Liver (tissue), 3 donors: ENCODE measurements at regions not wholly inside any gene's neighbourhood (a gene's known extent, or its start where the extent isn't known, plus 50 kb on each side); places are given as distances from the start of the nearest gene placed in this dataset.

Experiments
- HNF4G ChIP-seq: IDR thresholded peaks from 2 replicates; pipeline ENCODE4 v1.6.1; 2016; ENCODE audit warnings: antibody characterized with exemption
- RAD21 ChIP-seq, 2 donors: IDR thresholded peaks; 2 replicates each; pipeline ENCODE4 v1.6.1; 2016; ENCODE audit warnings: antibody characterized with exemption in 2 of 2, mild to moderate bottlenecking in 2 of 2
- RXRA ChIP-seq, 2 donors: IDR thresholded peaks; 2 replicates each; pipeline ENCODE4 v1.6.1; 2017 to 2018; ENCODE audit warnings: antibody characterized with exemption in 2 of 2, mild to moderate bottlenecking in 1 of 2
- SP1 ChIP-seq: IDR thresholded peaks from 2 replicates; pipeline ENCODE4 v1.6.1; 2018; ENCODE audit warnings: antibody characterized with exemption, mild to moderate bottlenecking
- TAF1 ChIP-seq: conservative IDR thresholded peaks from 2 replicates; pipeline ENCODE4 v1.6.1; 2016; ENCODE audit warnings: antibody characterized with exemption, mild to moderate bottlenecking
- YY1 ChIP-seq: IDR thresholded peaks from 2 replicates; pipeline ENCODE4 v1.6.1; 2016; ENCODE audit warnings: antibody characterized with exemption, mild to moderate bottlenecking
- TF ChIP-seq, protein P1 (sequence below): fragments of 150-350 bp; IDR thresholded peaks from 2 replicates; pipeline ENCODE4 v1.5.1; 2017; ENCODE audit warnings: improper control_type of control experiment, low read depth, low read length; ENCODE audit not compliant: missing input control
- TF ChIP-seq, protein P2 (sequence below): IDR thresholded peaks from 2 replicates; pipeline ENCODE4 v1.6.1; 2016; ENCODE audit warnings: antibody characterized with exemption
- donor health status: healthy.
- donor health status: healthy.

DNA sequence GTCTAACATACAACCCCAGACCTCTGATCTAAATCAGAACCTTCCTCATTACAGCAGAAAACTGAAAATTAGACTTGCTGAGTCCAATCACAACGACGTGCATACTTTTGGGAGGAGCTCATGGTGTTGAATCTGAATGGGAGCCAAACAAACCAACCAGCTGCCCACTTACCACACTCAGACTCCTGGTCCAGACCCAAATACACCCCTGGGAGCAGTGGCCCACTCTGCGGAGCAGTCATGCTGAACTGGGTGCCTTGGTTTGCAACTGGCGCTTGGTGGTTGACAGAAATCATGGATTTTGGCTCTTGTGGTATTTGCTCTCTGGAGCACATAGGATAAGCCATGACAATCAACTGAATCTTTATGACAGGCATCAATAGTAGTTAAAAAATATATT is 253.6 kb upstream of the TNP1 start:
- no peak for TF ChIP-seq TAF1
- TF ChIP-seq YY1: no peak
- TF ChIP-seq SP1: no peak
- TF ChIP-seq, protein P1, sequence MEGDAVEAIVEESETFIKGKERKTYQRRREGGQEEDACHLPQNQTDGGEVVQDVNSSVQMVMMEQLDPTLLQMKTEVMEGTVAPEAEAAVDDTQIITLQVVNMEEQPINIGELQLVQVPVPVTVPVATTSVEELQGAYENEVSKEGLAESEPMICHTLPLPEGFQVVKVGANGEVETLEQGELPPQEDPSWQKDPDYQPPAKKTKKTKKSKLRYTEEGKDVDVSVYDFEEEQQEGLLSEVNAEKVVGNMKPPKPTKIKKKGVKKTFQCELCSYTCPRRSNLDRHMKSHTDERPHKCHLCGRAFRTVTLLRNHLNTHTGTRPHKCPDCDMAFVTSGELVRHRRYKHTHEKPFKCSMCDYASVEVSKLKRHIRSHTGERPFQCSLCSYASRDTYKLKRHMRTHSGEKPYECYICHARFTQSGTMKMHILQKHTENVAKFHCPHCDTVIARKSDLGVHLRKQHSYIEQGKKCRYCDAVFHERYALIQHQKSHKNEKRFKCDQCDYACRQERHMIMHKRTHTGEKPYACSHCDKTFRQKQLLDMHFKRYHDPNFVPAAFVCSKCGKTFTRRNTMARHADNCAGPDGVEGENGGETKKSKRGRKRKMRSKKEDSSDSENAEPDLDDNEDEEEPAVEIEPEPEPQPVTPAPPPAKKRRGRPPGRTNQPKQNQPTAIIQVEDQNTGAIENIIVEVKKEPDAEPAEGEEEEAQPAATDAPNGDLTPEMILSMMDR: no peak
- TF ChIP-seq HNF4G: no peak
- TF ChIP-seq, protein P2, sequence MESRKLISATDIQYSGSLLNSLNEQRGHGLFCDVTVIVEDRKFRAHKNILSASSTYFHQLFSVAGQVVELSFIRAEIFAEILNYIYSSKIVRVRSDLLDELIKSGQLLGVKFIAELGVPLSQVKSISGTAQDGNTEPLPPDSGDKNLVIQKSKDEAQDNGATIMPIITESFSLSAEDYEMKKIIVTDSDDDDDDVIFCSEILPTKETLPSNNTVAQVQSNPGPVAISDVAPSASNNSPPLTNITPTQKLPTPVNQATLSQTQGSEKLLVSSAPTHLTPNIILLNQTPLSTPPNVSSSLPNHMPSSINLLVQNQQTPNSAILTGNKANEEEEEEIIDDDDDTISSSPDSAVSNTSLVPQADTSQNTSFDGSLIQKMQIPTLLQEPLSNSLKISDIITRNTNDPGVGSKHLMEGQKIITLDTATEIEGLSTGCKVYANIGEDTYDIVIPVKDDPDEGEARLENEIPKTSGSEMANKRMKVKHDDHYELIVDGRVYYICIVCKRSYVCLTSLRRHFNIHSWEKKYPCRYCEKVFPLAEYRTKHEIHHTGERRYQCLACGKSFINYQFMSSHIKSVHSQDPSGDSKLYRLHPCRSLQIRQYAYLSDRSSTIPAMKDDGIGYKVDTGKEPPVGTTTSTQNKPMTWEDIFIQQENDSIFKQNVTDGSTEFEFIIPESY: no peak
- no peak for TF ChIP-seq RXRA (IDR thresholded peaks at IDR 0.05)
- TF ChIP-seq RAD21 (IDR thresholded peaks at IDR 0.05): no peak
